ENCODE measurements at regions not wholly inside any gene's neighbourhood (a gene's known extent, or its start where the extent isn't known, plus 50 kb on each side); places are given as distances from the start of the nearest gene placed in this dataset.

DNA sequence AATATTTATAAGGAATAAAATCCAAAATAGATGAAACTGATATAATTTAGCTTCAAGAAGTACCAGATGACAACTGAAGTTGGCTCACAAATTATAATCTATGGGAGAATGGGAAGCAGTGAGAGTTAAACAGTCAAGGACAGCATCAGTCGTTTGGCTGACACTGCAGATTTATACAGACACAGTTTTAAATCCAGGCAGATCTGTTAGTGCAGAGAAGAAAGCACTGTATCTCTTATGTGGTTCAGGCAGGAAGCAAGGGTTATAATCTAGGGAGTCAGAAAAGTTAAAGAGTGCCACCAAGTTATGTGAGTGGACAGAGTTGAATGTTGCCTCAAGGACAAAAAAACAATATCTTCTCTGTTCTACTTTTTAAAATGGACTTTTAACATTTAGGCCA lies 880.2 kb downstream of the TSN start:
- TF ChIP-seq, protein P1, sequence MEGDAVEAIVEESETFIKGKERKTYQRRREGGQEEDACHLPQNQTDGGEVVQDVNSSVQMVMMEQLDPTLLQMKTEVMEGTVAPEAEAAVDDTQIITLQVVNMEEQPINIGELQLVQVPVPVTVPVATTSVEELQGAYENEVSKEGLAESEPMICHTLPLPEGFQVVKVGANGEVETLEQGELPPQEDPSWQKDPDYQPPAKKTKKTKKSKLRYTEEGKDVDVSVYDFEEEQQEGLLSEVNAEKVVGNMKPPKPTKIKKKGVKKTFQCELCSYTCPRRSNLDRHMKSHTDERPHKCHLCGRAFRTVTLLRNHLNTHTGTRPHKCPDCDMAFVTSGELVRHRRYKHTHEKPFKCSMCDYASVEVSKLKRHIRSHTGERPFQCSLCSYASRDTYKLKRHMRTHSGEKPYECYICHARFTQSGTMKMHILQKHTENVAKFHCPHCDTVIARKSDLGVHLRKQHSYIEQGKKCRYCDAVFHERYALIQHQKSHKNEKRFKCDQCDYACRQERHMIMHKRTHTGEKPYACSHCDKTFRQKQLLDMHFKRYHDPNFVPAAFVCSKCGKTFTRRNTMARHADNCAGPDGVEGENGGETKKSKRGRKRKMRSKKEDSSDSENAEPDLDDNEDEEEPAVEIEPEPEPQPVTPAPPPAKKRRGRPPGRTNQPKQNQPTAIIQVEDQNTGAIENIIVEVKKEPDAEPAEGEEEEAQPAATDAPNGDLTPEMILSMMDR (conservative IDR thresholded peaks at IDR 0.05): no peak
- no peak for TF ChIP-seq EZH2 (IDR thresholded peaks at IDR 0.05; ENCODE audit: low read depth)

Data from PC-9 (cell line).